ENCODE measurements at regions not wholly inside any gene's neighbourhood (a gene's known extent, or its start where the extent isn't known, plus 50 kb on each side); places are given as distances from the start of the nearest gene placed in this dataset.

DNA sequence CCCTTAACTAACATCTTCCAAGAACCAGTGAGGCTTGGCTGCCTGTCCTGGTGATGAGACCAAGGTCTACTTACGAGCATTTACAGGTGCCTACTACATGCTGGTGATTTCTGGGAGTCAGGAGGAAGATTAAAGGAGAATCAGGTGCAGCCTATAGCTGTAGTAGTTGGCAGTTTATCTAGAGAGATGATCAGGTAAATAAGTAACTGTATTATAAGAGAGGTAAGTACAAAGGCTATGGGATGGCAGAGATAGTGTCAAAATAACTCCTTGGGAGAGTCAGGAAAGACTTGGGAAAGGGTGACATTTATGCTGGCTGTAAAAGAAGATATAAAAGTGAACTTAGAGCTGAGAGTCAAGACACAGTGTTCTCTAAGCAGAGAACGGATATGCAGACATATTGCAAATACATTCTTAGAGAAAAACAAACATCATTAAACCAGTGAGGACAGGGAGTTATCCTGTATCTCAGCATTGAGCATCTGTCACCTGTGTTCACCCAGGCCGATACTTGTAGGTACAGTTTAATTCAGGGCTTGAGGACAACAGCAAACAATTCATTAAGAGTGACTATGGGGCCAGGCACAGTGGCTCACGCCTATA, 49.7 kb upstream of the ACP3 start:
- Mint-ChIP-seq H3K27ac (no peak overlapping the region), H3K4me1 (no peaks in the 10 kb centered on the region), H3K36me3 (no peaks in the 10 kb centered on the region), H3K9me3 (no peaks in the 10 kb centered on the region), H3K4me3 (no peak overlapping the region)
- no peak for ATAC-seq
- no peak for DNase-seq (ENCODE audit: low spot score in 2 of 2)

Data from stimulated activated effector memory CD8-positive, alpha-beta T cell treated with anti-CD3 and anti-CD28 coated beads, Interleukin-12 subunit alpha, Interleukin-12 subunit beta, amount 100 ng/mL, for 72 hours (primary cell).